ENCODE measurements at regions not wholly inside any gene's neighbourhood (a gene's known extent, or its start where the extent isn't known, plus 50 kb on each side); places are given as distances from the start of the nearest gene placed in this dataset.

DNA sequence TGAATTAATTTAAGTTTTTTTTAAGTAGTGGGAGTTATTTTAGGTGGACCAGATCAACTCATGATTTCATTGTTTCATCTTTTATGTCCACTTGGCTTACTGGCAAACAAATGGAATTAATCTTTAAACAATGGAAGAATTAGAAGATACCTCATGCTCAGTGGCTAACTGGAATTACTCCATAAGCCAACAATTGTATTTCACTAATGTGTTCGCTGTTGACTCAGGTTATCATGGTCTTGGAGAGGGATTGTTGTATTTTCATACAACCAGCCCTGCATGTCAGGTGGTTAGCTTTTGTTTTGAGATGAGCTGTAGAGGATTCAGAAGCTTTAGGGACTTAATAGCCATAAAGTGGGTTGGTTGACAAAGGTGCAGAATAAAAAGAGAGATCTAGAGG is 57.2 kb upstream of the HMCN1 start:
- Histone ChIP-seq H3K79me2 (ENCODE audit: insufficient read depth, low read length) (no peaks in the 10 kb centered on the region), H4K5ac (ENCODE audit: insufficient read length, low read depth, low read length) (no peak overlapping the region), H2AFZ (ENCODE audit: low read length) (no peak overlapping the region), H2AK5ac (ENCODE audit: insufficient read length, low read length) (no peak overlapping the region), H3K9ac (ENCODE audit: extremely low read depth, insufficient read length, low read length) (no peak overlapping the region), H3K4me1 (ENCODE audit: insufficient read depth, low read length) (no peaks in the 10 kb centered on the region), H3K23me2 (ENCODE audit: insufficient read length, low read depth, low read length, poor library complexity, severe bottlenecking) (no peaks in the 10 kb centered on the region), H2BK12ac (ENCODE audit: insufficient read length, low read depth, low read length) (no peak overlapping the region), H2BK120ac (ENCODE audit: low read depth, low read length, poor library complexity, severe bottlenecking) (no peak overlapping the region), H3K27me3 (ENCODE audit: insufficient read depth, low read length) (no peaks in the 10 kb centered on the region), H3T11ph (ENCODE audit: low read length) (no peak overlapping the region), H3K79me1 (ENCODE audit: insufficient read depth, low read depth, low read length, poor library complexity, severe bottlenecking) (no peaks in the 10 kb centered on the region), H3K27ac (ENCODE audit: insufficient read length, low read depth, low read length) (no peak overlapping the region), H3K56ac (ENCODE audit: insufficient read length, low read depth, low read length) (no peak overlapping the region), H2BK20ac (ENCODE audit: low read depth, low read length, poor library complexity, severe bottlenecking) (no peak overlapping the region), H4K8ac (replicated peaks; ENCODE audit: insufficient read length, low read depth, low read length) (no peak overlapping the region), H3K9me3 (ENCODE audit: control insufficient read depth, low read depth, low read length) (no peaks in the 10 kb centered on the region), H3K14ac (ENCODE audit: insufficient read depth, low read length) (no peak overlapping the region), H3K4me2 (ENCODE audit: insufficient read depth, insufficient read length, low read length) (no peak overlapping the region), H2BK5ac (ENCODE audit: insufficient read length, low read length) (no peak overlapping the region), H2BK15ac (ENCODE audit: low read depth, low read length) (no peak overlapping the region), H4K91ac (ENCODE audit: insufficient read length, low read depth, low read length) (no peak overlapping the region), H3K18ac (ENCODE audit: insufficient read length, low read depth, low read length) (no peak overlapping the region), H3K4ac (ENCODE audit: low read depth, low read length) (no peak overlapping the region), H4K20me1 (ENCODE audit: control insufficient read depth, insufficient read depth, insufficient read length) (no peaks in the 10 kb centered on the region), H3K23ac (ENCODE audit: insufficient read length, low read depth, low read length) (no peak overlapping the region)
- no peak overlapping the region for H3K4me3 Mint-ChIP-seq
- no peak overlapping the region for H3K27ac Mint-ChIP-seq
- H3K36me3 Mint-ChIP-seq (ENCODE audit: insufficient read depth in 1 of 3, low read depth in 3 of 3): no peaks in the 10 kb centered on the region
- no CpG with 5 or more reads among the region's 1 CpG for WGBS (ENCODE audit: extremely low coverage, insufficient read length, low lambda C conversion rate)
- no peaks in the 10 kb centered on the region for H3K9me3 Mint-ChIP-seq
- no peak for DNase-seq
- no peak for TF ChIP-seq CTCF (conservative IDR thresholded peaks at IDR 0.05)
- H3K27me3 Mint-ChIP-seq (ENCODE audit: low read depth): peaks cover 11% of the 10 kb centered on the region
- H3K4me1 Mint-ChIP-seq: peaks cover 9 to 24% of the 10 kb centered on the region in 2 experiments; a peak in 3 of 4 replicates

Data from H9 (cell line).